ENCODE measurements at regions not wholly inside any gene's neighbourhood (a gene's known extent, or its start where the extent isn't known, plus 50 kb on each side); places are given as distances from the start of the nearest gene placed in this dataset.
"Not testable (repeated sequence)": the region's sequence is repeated elsewhere in the genome, so short reads cannot be mapped to it uniquely, and the experiment has no call there.

DNA sequence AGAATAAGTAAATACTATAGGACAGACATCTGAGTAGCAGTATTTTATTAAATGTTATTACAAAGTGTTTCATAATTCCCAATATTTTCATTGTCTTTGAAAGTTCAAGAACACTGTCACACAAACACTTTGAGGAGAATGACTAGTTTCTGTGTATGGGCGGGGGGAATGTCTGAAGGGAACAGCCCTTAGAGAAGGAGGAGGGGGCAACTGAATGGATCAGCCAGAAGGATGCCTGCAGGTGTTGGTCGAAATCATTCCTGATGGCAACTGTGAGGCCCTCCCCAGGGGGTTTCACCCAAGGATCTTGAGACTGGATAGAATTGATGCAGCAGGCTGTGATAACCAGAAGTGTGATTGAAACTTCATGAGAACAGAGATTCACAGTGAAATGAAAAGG lies 223.2 kb upstream of the C1orf87 start:
- DNase-seq: no peak

DNA sequence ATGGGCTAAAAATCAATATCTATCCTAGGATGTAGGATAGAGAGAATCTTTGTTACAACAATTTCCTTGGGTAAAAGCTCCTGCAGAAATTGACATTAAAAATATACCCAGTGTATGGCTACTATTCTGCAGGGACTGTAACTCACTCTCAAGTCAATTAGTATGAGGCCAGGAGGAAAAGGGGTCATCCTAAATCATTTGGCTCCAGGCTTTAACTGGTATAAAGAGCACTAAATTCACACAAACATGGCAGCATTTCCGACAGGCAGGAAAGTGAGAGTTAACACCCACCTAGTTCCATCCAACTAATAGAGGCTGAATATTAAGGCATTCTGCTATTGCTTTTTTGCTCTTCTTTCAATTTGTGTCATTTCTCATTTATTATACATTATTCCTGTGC lies 218.6 kb upstream of the C1orf87 start:
- DNase-seq: no peak

DNA sequence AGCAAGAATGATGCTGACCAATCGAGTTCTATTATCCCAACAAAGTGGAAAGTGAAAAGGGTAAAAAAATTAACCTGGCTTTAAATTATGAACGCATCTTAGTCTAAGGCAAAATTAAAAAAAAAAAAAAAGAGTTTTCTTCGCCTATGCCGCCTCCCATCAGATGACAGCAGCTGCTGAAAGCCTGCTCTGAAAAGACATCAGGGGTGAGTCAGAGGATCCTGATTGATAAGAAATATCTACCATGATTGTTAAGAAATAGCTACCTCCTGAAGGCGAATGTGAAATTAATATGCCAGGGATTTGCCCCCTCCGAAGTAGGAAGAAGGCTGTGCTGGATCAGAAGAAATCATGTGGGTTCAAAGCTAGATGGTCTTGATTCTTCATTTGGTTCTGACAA lies 216.8 kb upstream of the C1orf87 start:
- no peak for DNase-seq

- no peak for DNase-seq
Measured at GRCh38 chr1:60287536-60287935, 214.0 kb upstream of the C1orf87 start.

DNA sequence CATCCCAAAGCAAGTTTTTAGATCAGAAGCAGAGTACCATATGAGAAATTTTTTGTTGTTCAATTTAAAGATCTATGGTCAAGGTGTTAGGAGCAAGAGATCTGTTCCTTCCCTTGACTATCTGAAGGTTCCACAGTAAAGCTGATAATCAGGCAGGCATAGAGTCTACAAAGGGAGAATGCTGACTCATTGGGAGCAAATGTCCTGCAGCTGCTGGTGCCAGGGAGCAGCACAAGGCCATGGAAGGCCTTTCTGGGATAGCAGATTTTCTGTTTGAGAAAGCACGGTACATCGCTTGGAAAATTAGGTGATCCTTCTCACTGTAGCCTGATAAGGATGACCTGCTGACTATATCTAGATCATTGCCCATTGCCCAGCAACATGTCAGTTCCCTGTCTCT lies 210.1 kb upstream of the C1orf87 start:
- no peak for DNase-seq

GRCh38 chr1:60281360-60281932 lies 207.9 kb upstream of the C1orf87 start:
- DNase-seq: peak; percentile 91

GRCh38 chr1:60280819-60281218 lies 207.2 kb upstream of the C1orf87 start:
- no peak for DNase-seq

- peak; percentile 97 for DNase-seq
Measured at GRCh38 chr1:60280256-60280655, 206.7 kb upstream of the C1orf87 start.

- no peak for DNase-seq
Measured at GRCh38 chr1:60279798-60280197, 206.2 kb upstream of the C1orf87 start.

- DNase-seq: no peak
Measured at GRCh38 chr1:60277269-60277668, 203.7 kb upstream of the C1orf87 start.

GRCh38 chr1:60274422-60275290 lies 201.1 kb upstream of the C1orf87 start:
- no peak for DNase-seq

- DNase-seq: no peak
Measured at GRCh38 chr1:60273185-60273584, 199.6 kb upstream of the C1orf87 start.

DNA sequence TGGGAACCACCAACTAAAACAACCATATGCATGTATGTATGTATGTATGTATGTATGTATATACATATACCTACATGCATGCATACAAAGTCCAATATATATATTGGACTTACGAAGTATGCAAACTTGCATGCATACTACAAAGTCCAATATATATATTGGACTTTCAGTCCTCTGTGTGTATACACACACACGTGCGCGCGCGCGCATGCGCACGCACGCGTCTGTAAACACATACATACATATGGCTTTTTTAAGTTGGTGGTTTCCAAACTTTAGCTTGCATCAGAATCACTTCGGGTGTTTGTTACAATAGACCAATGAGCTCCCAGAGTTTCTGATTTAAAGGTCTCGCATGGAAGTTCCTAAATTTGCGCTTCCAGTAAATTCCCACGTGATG lies 197.5 kb upstream of the C1orf87 start:
- DNase-seq: no peak

DNA sequence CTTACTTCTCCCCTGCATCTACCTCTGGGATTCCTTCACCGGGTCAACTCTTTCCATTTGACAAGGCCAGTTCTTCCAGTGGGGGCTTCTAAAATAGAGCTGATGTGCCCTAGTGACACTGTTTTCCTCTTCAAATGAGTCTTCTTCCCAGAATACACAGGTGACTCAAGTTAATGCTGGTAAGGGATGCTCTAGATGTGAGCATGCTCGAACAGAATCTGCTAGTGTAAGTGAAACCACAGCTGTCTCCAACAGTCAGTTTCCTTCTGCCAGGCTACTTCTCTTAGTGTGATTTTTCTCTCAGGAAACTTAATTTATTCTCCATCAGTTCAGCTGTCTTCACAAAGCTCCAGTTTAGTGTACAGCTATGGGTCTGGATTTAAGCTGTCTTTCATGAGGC lies 194.9 kb upstream of the C1orf87 start:
- DNase-seq: no peak

GRCh38 chr1:60265560-60266535 lies 192.3 kb upstream of the C1orf87 start:
- no peak for DNase-seq

DNA sequence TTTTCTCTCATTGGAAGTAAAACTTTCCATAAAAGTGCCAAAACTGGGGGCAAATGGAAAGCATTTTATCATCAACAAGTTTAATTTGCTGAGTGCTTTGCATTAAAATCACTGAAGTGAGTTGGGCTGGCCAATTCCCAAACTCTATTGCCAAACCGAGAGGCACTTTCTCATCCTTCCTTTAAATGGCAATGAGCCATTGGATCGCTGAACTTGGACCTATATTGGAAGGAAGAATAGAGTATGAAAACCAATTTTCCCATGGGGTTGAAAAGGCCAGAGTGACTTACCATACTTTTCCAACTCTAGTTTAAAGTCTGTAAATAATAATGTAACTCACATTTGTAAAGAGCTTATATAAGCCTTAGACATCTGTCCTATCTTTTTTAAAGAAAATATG lies 189.1 kb upstream of the C1orf87 start:
- DNase-seq: no peak

- no peak for DNase-seq
Measured at GRCh38 chr1:60257531-60257930, 184.0 kb upstream of the C1orf87 start.

DNA sequence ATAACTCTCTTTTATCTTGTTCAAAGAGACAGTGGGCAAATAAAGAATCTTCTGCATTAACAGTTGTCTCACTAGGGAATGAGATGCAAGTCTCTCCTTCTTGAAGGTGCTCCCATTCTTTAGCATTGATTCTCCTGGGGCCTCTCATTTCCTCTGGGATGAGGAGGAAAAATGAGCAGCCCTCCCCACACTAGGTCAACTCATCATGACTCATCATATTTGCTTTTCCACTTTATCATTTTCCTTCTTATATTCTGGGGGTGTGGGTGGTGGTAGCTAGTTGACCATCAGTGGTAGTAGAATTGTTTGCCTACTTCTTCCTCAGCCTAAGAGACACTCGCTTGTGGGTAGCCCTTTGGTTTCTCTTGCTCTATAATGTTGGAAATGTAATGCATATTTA lies 182.0 kb upstream of the C1orf87 start:
- DNase-seq: no peak

- DNase-seq: no peak
Measured at GRCh38 chr1:60251426-60251825, 177.9 kb upstream of the C1orf87 start.

DNA sequence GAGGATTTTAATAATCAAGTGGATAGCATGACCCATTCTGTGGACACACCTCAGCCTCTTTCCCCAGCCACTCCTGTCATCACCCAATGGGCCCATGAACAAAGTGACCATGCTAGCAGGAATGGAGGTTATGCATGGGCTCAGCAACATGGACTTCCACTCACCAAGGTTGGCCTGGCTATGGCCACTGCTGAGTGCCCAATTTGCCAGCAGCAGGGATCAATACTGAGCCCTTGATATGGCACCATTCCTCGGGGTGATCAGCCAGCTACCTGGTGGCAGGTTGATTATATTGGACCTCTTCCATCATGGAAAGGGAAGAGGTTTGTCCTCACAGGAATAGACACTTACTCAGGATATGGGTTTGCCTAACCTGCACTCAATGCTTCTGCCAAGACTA lies 173.9 kb upstream of the C1orf87 start:
- not testable (repeated sequence) for DNase-seq

DNA sequence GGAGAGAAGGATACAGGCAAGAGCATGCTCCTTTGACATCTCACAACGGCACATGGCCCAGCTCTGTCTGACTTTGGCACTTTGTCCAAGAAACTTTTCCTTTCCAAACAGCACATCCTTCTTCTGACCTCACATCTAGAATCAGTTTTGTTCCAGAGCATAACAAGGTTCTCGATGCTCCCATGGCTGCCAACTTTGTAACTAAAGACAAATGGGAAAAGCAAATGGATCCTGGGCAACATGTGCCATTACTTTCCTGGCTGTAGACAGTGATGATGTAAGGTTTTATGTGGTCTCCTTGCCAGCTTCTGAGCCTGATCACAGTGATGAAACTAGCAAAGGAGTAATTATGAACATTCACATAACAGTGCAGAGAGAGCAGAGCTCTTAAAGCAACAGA lies 171.8 kb upstream of the C1orf87 start:
- DNase-seq: no peak

DNA sequence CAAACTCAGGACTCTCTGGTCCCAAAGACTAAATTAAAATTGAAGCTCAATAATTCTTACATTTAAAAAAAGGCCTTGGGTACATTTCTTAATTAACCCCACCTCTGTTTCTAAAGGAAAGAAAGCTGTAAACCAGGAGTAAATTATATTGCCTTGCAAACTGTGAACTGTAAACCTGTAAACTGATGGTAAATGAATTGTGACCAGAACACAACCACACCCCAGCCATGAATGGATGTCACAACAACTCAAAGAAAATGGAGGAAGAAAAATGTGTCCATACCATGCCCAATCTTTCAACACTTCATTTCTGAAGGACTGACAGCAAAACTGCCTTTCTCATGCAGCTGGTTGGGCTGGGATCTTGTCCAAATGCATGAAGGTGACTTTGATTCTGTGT lies 171.3 kb upstream of the C1orf87 start:
- DNase-seq: no peak

GRCh38 chr1:60235275-60235674 lies 161.7 kb upstream of the C1orf87 start:
- DNase-seq: no peak

DNA sequence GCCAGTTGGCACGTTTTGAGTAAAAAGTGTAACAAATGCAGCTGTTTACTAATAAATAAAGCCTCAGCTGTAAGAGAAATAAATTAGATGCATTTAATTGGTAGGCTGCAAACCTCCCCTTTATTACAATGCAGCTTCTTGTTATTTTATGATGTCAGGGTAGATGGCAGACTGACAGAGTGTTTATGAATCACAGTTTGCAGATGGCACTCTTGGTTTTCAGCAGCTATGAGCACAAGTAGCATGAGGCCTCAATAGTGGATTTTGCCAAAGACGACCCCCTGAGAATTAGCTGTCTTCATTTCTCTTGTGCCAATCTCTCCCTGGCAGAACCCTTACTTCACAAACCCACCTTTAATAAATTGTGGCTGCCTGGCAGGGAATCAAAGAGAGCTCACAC lies 161.2 kb upstream of the C1orf87 start:
- DNase-seq: peak; percentile 47

Data from NCI-H1694 (cell line).